ENCODE measurements at regions not wholly inside any gene's neighbourhood (a gene's known extent, or its start where the extent isn't known, plus 50 kb on each side); places are given as distances from the start of the nearest gene placed in this dataset.

GRCh38 chr12:18794000-18794399 lies 56.1 kb downstream of the CAPZA3 start:
- TF ChIP-seq, protein P1, sequence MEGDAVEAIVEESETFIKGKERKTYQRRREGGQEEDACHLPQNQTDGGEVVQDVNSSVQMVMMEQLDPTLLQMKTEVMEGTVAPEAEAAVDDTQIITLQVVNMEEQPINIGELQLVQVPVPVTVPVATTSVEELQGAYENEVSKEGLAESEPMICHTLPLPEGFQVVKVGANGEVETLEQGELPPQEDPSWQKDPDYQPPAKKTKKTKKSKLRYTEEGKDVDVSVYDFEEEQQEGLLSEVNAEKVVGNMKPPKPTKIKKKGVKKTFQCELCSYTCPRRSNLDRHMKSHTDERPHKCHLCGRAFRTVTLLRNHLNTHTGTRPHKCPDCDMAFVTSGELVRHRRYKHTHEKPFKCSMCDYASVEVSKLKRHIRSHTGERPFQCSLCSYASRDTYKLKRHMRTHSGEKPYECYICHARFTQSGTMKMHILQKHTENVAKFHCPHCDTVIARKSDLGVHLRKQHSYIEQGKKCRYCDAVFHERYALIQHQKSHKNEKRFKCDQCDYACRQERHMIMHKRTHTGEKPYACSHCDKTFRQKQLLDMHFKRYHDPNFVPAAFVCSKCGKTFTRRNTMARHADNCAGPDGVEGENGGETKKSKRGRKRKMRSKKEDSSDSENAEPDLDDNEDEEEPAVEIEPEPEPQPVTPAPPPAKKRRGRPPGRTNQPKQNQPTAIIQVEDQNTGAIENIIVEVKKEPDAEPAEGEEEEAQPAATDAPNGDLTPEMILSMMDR (IDR thresholded peaks at IDR 0.05) = no peak
- TF ChIP-seq ZFX (IDR thresholded peaks at IDR 0.05; ENCODE audit: borderline replicate concordance) = no peak
